Smooth muscle cell (in vitro differentiated cells): ENCODE measurements at regions not wholly inside any gene's neighbourhood (a gene's known extent, or its start where the extent isn't known, plus 50 kb on each side); places are given as distances from the start of the nearest gene placed in this dataset.

Experiments
- DNase-seq: peaks from one replicate; lab custom pipeline; 2025; ENCODE audit not compliant: unreplicated experiment; lab: John Stamatoyannopoulos, UW
- H2AFZ ChIP-seq: fragments of 200-600 bp; sonication (generic); 2 replicates; pipeline ENCODE4 v1.6.0; 2016; ENCODE audit warnings: antibody characterized with exemption, low read depth, mild to moderate bottlenecking
- H3F3A ChIP-seq: fragments of 200-600 bp; sonication (generic); 2 replicates; pipeline ENCODE4 v1.6.0; 2017; ENCODE audit warnings: antibody characterized with exemption, low read depth
- H3K27ac ChIP-seq: fragments of 200-600 bp; sonication (generic); 2 replicates; pipeline ENCODE4 v1.5.1; 2016; ENCODE audit warnings: low read depth, mild to moderate bottlenecking
- H3K27me3 ChIP-seq: fragments of 200-600 bp; sonication (generic); 2 replicates; pipeline ENCODE4 v1.6.1; 2016; ENCODE audit warnings: low read depth, mild to moderate bottlenecking
- H3K36me3 ChIP-seq: fragments of 200-600 bp; sonication (generic); 2 replicates; pipeline ENCODE4 v1.5.1; 2016; ENCODE audit warnings: low read depth
- H3K4me1 ChIP-seq: fragments of 200-600 bp; sonication (generic); 2 replicates; pipeline ENCODE4 v1.5.1; 2016; ENCODE audit warnings: low read depth
- H3K4me2 ChIP-seq: fragments of 200-600 bp; sonication (generic); 2 replicates; pipeline ENCODE4 v1.6.0; 2016; ENCODE audit warnings: mild to moderate bottlenecking
- H3K4me3 ChIP-seq: fragments of 200-600 bp; sonication (generic); 2 replicates; pipeline ENCODE4 v1.5.1; 2016; ENCODE audit warnings: mild to moderate bottlenecking
- H3K79me2 ChIP-seq: fragments of 200-600 bp; sonication (generic); 2 replicates; pipeline ENCODE4 v1.6.0; 2016; ENCODE audit warnings: low read depth, mild to moderate bottlenecking
- H3K9ac ChIP-seq: fragments of 200-600 bp; sonication (generic); 2 replicates; pipeline ENCODE4 v1.6.0; 2016; ENCODE audit warnings: low read depth
- H3K9me3 ChIP-seq: fragments of 200-600 bp; sonication (generic); replicated peaks from 2 replicates; pipeline ENCODE4 v1.5.1; 2016; ENCODE audit warnings: low read depth
- H4K20me1 ChIP-seq: fragments of 200-600 bp; sonication (generic); 2 replicates; pipeline ENCODE4 v1.6.0; 2016; ENCODE audit warnings: low read depth
- CTCF ChIP-seq: fragments of 200-600 bp; sonication (generic); IDR thresholded peaks from 2 replicates; pipeline ENCODE4 v1.5.1; 2017; ENCODE audit warnings: borderline replicate concordance, mild to moderate bottlenecking, antibody characterized with exemption; ENCODE audit not compliant: insufficient read depth, poor library complexity, severe bottlenecking
- WGBS: methylation state at CpG from one replicate; pipeline ENCODE4 v1.1.7; 2016; ENCODE audit warnings: low lambda C conversion rate; 5-methylcytosine and 5-hydroxymethylcytosine counted together

DNA sequence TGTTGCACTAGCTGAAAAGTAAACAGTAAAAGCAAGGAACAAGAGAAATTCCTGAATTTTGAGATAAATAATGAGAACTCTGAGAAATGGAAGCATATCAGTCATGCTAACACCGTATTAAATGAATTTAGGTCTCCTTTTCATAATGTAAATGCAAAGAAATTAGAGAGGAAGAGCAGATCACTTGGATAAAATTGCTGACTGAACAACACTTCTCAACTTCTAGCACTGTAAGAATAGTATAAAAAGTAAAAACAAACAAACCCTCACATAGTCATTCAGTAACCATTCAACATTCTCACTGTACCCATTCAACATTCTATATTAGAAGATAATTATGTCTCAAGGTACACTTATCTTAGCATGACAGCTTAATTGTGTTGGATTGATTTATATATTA is 217.3 kb upstream of the LRFN5 start:
- 93% methylated on average over 1 of the region's 1 CpG for WGBS
- Histone ChIP-seq H3K27me3 (no peaks in the 10 kb centered on the region), H3K79me2 (no peaks in the 10 kb centered on the region), H2AFZ (no peak overlapping the region), H4K20me1 (no peaks in the 10 kb centered on the region), H3K27ac (no peak overlapping the region), H3K4me1 (no peaks in the 10 kb centered on the region), H3K36me3 (no peaks in the 10 kb centered on the region), H3F3A (no peaks in the 10 kb centered on the region), H3K9me3 (no peaks in the 10 kb centered on the region), H3K9ac (no peak overlapping the region), H3K4me2 (no peak overlapping the region), H3K4me3 (no peak overlapping the region)
- TF ChIP-seq CTCF: no peak
- DNase-seq: no peak

DNA sequence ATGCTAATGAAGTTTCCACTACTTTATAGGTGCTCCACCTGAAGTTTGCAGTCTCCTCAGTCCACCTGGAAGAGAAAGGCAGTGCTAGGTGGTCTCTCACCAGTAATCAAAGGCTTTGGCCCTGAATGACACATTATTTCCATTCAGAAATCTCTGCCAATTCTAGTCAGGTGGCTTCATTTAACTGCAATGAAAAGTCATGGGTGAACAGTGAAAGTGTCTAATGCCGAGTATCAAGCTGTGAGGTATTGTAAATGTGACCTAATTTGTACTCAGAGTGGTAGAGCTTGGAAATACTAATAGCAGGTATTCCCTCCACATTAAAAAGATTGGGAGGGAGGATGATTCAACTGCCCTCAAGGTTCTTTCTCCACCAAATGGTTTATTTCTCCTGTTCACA is 220.9 kb upstream of the LRFN5 start:
- Histone ChIP-seq H2AFZ (no peak overlapping the region), H3K4me1 (no peaks in the 10 kb centered on the region), H3K4me3 (no peak overlapping the region), H3K27me3 (no peaks in the 10 kb centered on the region), H4K20me1 (no peaks in the 10 kb centered on the region), H3K9me3 (no peaks in the 10 kb centered on the region), H3K27ac (no peak overlapping the region), H3K4me2 (no peak overlapping the region), H3K36me3 (no peaks in the 10 kb centered on the region), H3F3A (no peaks in the 10 kb centered on the region), H3K9ac (no peak overlapping the region), H3K79me2 (no peaks in the 10 kb centered on the region)
- DNase-seq: no peak
- no peak for TF ChIP-seq CTCF
- 80% methylated on average over 1 of the region's 1 CpG for WGBS

DNA sequence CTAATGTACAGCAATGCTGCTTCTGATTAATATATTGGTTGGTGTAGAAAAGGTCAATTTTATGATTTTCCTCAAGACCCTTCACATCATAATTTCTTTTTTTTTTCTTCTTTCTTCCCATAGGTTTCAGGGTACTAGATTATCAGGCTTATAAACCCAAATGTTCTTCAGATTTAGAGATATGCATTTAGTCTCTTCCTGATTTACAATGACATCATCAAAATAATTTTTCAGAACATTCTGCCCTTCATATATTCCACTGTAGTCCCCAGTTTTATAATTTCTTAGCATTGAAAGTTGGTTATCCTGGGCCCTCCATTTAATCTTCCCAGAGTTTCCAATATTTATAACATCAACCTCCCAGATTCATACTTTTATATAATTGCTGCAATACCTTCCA is 226.7 kb upstream of the LRFN5 start:
- Histone ChIP-seq H3K4me1 (no peaks in the 10 kb centered on the region), H2AFZ (no peak overlapping the region), H3K27ac (no peak overlapping the region), H3K9ac (no peak overlapping the region), H3K4me2 (no peak overlapping the region), H3K27me3 (no peaks in the 10 kb centered on the region), H3K9me3 (no peaks in the 10 kb centered on the region), H3F3A (no peaks in the 10 kb centered on the region), H3K79me2 (no peaks in the 10 kb centered on the region), H3K4me3 (no peak overlapping the region), H3K36me3 (no peaks in the 10 kb centered on the region), H4K20me1 (no peaks in the 10 kb centered on the region)
- DNase-seq: no peak
- no peak for TF ChIP-seq CTCF

GRCh38 chr14:41378526-41378925 is 228.2 kb upstream of the LRFN5 start:
- no peak for TF ChIP-seq CTCF
- no peaks in the 10 kb centered on the region for H3K27me3 ChIP-seq
- no peak overlapping the region for H3K27ac ChIP-seq
- no peaks in the 10 kb centered on the region for H3K36me3 ChIP-seq
- 82% methylated on average over 2 of the region's 2 CpGs for WGBS
- no peaks in the 10 kb centered on the region for H3K4me1 ChIP-seq
- H3K9ac ChIP-seq: no peak overlapping the region
- no peaks in the 10 kb centered on the region for H4K20me1 ChIP-seq
- no peak for DNase-seq
- H3K79me2 ChIP-seq: no peaks in the 10 kb centered on the region
- H3F3A ChIP-seq: no peaks in the 10 kb centered on the region
- H2AFZ ChIP-seq: no peak overlapping the region
- no peaks in the 10 kb centered on the region for H3K9me3 ChIP-seq
- no peak overlapping the region for H3K4me3 ChIP-seq
- H3K4me2 ChIP-seq: no peak overlapping the region
